GM12891 (cell line): ENCODE measurements at regions not wholly inside any gene's neighbourhood (a gene's known extent, or its start where the extent isn't known, plus 50 kb on each side); places are given as distances from the start of the nearest gene placed in this dataset.

Source experiments
- PAX5 ChIP-seq: IDR thresholded peaks from 2 replicates; pipeline ENCODE4 v1.6.1; 2011; ENCODE audit warnings: low read length, moderate library complexity, mild to moderate bottlenecking; ENCODE audit not compliant: insufficient read depth, severe bottlenecking
- POLR2A ChIP-seq: IDR thresholded peaks from 2 replicates; pipeline ENCODE4 v1.6.1; 2011; ENCODE audit warnings: low read depth, low read length, control low read depth
- POLR2AphosphoS5 ChIP-seq: IDR thresholded peaks from 2 replicates; pipeline ENCODE4 v1.6.1; 2011; ENCODE audit warnings: low read depth, low read length, control low read depth
- POU2F2 ChIP-seq: IDR thresholded peaks from 2 replicates; pipeline ENCODE4 v1.6.1; 2011; ENCODE audit warnings: low read depth, mild to moderate bottlenecking, control low read depth, low read length, moderate library complexity
- SPI1 ChIP-seq: IDR thresholded peaks from 2 replicates; pipeline ENCODE4 v1.6.1; 2011; ENCODE audit warnings: low read depth, low read length, control low read depth
- TAF1 ChIP-seq: IDR thresholded peaks from 2 replicates; pipeline ENCODE4 v1.6.1; 2011; ENCODE audit warnings: low read depth, low read length, control low read depth

- no peak for TF ChIP-seq PAX5
- no peak for TF ChIP-seq POLR2A
- no peak for TF ChIP-seq TAF1
- TF ChIP-seq POLR2AphosphoS5: no peak
- TF ChIP-seq POU2F2: no peak
- TF ChIP-seq SPI1: no peak
Observed at GRCh38 chr17:55925440-55925839, 174.6 kb downstream of the PCTP start.
